ENCODE measurements at regions not wholly inside any gene's neighbourhood (a gene's known extent, or its start where the extent isn't known, plus 50 kb on each side); places are given as distances from the start of the nearest gene placed in this dataset.

DNA sequence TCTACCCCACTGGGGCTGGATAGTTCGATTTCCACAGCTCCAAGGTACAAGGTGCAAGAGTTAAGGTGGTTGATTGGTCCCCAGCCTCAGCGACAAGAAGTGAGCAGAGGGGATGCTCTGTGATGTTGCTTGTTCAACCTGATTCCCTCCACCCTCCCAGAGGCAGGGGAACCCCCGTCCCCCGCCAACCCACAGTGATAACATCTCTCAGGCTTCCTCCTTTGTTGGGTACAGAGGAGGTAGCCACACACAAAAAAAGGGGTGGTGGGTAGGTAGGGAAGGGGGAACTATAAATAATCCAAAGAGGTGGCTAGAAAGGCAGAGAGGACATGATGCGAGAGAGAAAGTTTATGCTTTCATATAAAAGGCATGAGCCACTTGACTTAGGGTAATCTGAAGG is 192.9 kb upstream of the POU3F3 start:
- Mint-ChIP-seq H3K4me3 (no peak overlapping the region), H3K36me3 (ENCODE audit: low read depth) (no peaks in the 10 kb centered on the region), H3K4me1 (no peaks in the 10 kb centered on the region), H3K27me3 (peaks cover 6% of the 10 kb centered on the region), H3K27ac (no peak overlapping the region), H3K9me3 (no peaks in the 10 kb centered on the region)
- intact Hi-C loops (cut with micrococcal nuclease) = no loop called here
- TF ChIP-seq, protein P1, sequence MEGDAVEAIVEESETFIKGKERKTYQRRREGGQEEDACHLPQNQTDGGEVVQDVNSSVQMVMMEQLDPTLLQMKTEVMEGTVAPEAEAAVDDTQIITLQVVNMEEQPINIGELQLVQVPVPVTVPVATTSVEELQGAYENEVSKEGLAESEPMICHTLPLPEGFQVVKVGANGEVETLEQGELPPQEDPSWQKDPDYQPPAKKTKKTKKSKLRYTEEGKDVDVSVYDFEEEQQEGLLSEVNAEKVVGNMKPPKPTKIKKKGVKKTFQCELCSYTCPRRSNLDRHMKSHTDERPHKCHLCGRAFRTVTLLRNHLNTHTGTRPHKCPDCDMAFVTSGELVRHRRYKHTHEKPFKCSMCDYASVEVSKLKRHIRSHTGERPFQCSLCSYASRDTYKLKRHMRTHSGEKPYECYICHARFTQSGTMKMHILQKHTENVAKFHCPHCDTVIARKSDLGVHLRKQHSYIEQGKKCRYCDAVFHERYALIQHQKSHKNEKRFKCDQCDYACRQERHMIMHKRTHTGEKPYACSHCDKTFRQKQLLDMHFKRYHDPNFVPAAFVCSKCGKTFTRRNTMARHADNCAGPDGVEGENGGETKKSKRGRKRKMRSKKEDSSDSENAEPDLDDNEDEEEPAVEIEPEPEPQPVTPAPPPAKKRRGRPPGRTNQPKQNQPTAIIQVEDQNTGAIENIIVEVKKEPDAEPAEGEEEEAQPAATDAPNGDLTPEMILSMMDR (IDR thresholded peaks at IDR 0.05) = no peak
- no peak for DNase-seq
- no peak for ATAC-seq (ENCODE audit: low read depth)
- POLR2A ChIA-PET = no interaction called here
- CTCF ChIA-PET = no interaction called here

GRCh38 chr2:104664672-104665071 is 189.2 kb upstream of the POU3F3 start:
- Mint-ChIP-seq H3K36me3 (ENCODE audit: low read depth) (no peaks in the 10 kb centered on the region), H3K27ac (no peak overlapping the region), H3K9me3 (no peaks in the 10 kb centered on the region), H3K4me3 (no peak overlapping the region), H3K27me3 (no peaks in the 10 kb centered on the region), H3K4me1 (no peaks in the 10 kb centered on the region)
- intact Hi-C loops (cut with micrococcal nuclease) = no loop called here
- ChIA-PET CTCF (no interaction called here), POLR2A (no interaction called here)
- TF ChIP-seq, protein P1 (IDR thresholded peaks at IDR 0.05) = no peak
- DNase-seq (no peak), ATAC-seq (ENCODE audit: low read depth) (no peak)

- no peaks in the 10 kb centered on the region for H3K9me3 Mint-ChIP-seq
- TF ChIP-seq, protein P1 (IDR thresholded peaks at IDR 0.05) = no peak
- H3K36me3 Mint-ChIP-seq (ENCODE audit: low read depth) = no peaks in the 10 kb centered on the region
- CTCF ChIA-PET = no interaction called here
- no peak overlapping the region for H3K27ac Mint-ChIP-seq
- DNase-seq (no peak), ATAC-seq (ENCODE audit: low read depth) (no peak)
- intact Hi-C loops (cut with micrococcal nuclease) = no loop called here
- H3K27me3 Mint-ChIP-seq = no peaks in the 10 kb centered on the region
- POLR2A ChIA-PET = no interaction called here
- no peak overlapping the region for H3K4me3 Mint-ChIP-seq
- H3K4me1 Mint-ChIP-seq = no peaks in the 10 kb centered on the region
These were observed 185.3 kb upstream of the POU3F3 start for GRCh38 chr2:104668631-104669030.

DNA sequence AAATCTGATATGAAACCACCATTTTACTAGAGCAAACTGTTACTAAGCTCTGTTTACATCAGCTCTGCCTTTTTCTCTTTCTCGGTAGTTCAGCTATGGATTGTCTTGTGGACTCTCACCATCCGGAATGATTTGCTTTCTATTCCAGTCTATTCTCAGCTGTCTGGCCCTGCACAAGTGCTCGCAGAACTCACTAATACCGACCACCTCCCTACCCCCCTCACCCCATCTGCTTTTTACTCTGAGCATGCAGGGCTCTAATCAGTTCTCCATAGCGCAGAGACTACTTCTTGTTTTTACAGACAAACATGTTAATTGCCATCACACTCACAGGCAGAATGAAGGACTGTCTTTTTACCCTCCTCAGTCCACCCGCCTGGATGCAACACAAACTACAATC is 180.7 kb upstream of the POU3F3 start:
- ChIA-PET POLR2A (no interaction called here), CTCF (no interaction called here)
- H3K9me3 Mint-ChIP-seq = no peaks in the 10 kb centered on the region
- intact Hi-C loops (cut with micrococcal nuclease) = no loop called here
- no peak overlapping the region for H3K4me3 Mint-ChIP-seq
- ATAC-seq (ENCODE audit: low read depth) = no peak
- H3K27ac Mint-ChIP-seq = no peak overlapping the region
- no peaks in the 10 kb centered on the region for H3K27me3 Mint-ChIP-seq
- DNase-seq = no peak
- H3K36me3 Mint-ChIP-seq (ENCODE audit: low read depth) = no peaks in the 10 kb centered on the region
- TF ChIP-seq, protein P1 (IDR thresholded peaks at IDR 0.05) = no peak
- H3K4me1 Mint-ChIP-seq = no peaks in the 10 kb centered on the region

GRCh38 chr2:104678181-104678580 is 175.7 kb upstream of the POU3F3 start:
- no peaks in the 10 kb centered on the region for H3K36me3 Mint-ChIP-seq (ENCODE audit: low read depth)
- CTCF ChIA-PET = no interaction called here

More at GRCh38 chr2:104678181-104678580, 175.7 kb upstream of the POU3F3 start:
- intact Hi-C loops (cut with micrococcal nuclease) = no loop called here
- H3K4me3 Mint-ChIP-seq = no peak overlapping the region
- DNase-seq = no peak
- no peaks in the 10 kb centered on the region for H3K9me3 Mint-ChIP-seq
- H3K4me1 Mint-ChIP-seq = no peaks in the 10 kb centered on the region
- H3K27me3 Mint-ChIP-seq = no peaks in the 10 kb centered on the region
- no peak for ATAC-seq (ENCODE audit: low read depth)
- H3K27ac Mint-ChIP-seq = no peak overlapping the region
- TF ChIP-seq, protein P1 (IDR thresholded peaks at IDR 0.05) = no peak
- POLR2A ChIA-PET = no interaction called here
